IMR-90 (cell line): ENCODE measurements at regions not wholly inside any gene's neighbourhood (a gene's known extent, or its start where the extent isn't known, plus 50 kb on each side); places are given as distances from the start of the nearest gene placed in this dataset.

ENCODE experiments used
- ATAC-seq: fragments of 200-7000 bp; cut with Tn5 transposase; 2 replicates; pipeline ENCODE4 v1.9.1; 2020; ENCODE audit warnings: low read depth, mild to moderate bottlenecking, moderate library complexity
- BruUV-seq: library from RNA; stranded (reverse); fragments of 400-500 nt; replicated peaks from 2 replicates; lab custom pipeline; 2021; lab: Mats Ljungman, UMichigan
- CTCF ChIA-PET: fragments of 300-600 bp; formaldehyde crosslinking; extraction: SDS; loops from one replicate; lab custom pipeline; 2021; ENCODE audit warnings: antibody characterized with exemption; lab: Yijun Ruan, JAX
- POLR2A ChIA-PET: fragments of 300-600 bp; sonication (Branson Sonifier 250); formaldehyde crosslinking; loops from one replicate; lab custom pipeline; 2022; ENCODE audit warnings: antibody characterized with exemption; ENCODE audit not compliant: unreplicated experiment; lab: Charles Lee
- DNase-seq: peaks from one replicate; pipeline ENCODE4 v3.0.0; 2013
- H2AFZ ChIP-seq: replicated peaks from 2 replicates; pipeline ENCODE3; 2013; ENCODE audit warnings: low read length, mild to moderate bottlenecking; ENCODE audit not compliant: poor library complexity
- H2AK5ac ChIP-seq: 2 replicates; pipeline ENCODE4 v1.6.1; 2013; ENCODE audit warnings: low read depth, low read length, inconsistent platforms
- H2AK9ac ChIP-seq: replicated peaks from 2 replicates; pipeline ENCODE3; 2013; ENCODE audit warnings: mild to moderate bottlenecking, low read depth, low read length, moderate library complexity; ENCODE audit not compliant: poor library complexity
- H2BK120ac ChIP-seq: 2 replicates; pipeline ENCODE4 v1.6.1; 2013; ENCODE audit warnings: low read depth, low read length, inconsistent platforms
- H2BK15ac ChIP-seq: 3 replicates; pipeline ENCODE4 v1.6.1; 2013; ENCODE audit warnings: low read depth, low read length, inconsistent platforms
- H2BK20ac ChIP-seq: 2 replicates; pipeline ENCODE4 v1.6.1; 2013; ENCODE audit warnings: low read depth, mild to moderate bottlenecking, inconsistent platforms, low read length, moderate library complexity
- H2BK5ac ChIP-seq: 2 replicates; pipeline ENCODE4 v1.6.1; 2013; ENCODE audit warnings: mild to moderate bottlenecking, low read depth, low read length, inconsistent platforms; ENCODE audit not compliant: poor library complexity, severe bottlenecking
- H3K14ac ChIP-seq: replicated peaks from 2 replicates; pipeline ENCODE4 v1.6.1; 2013; ENCODE audit warnings: low read depth, low read length, inconsistent platforms
- H3K18ac ChIP-seq: 2 replicates; pipeline ENCODE4 v1.6.1; 2013; ENCODE audit warnings: low read depth, low read length, control low read depth
- H3K23ac ChIP-seq: 2 replicates; pipeline ENCODE4 v1.6.1; 2013; ENCODE audit warnings: low read depth, low read length, inconsistent platforms
- H3K27ac ChIP-seq: 2 replicates; pipeline ENCODE4 v1.5.1; 2013; ENCODE audit warnings: mild to moderate bottlenecking, control low read depth, low read length; ENCODE audit not compliant: insufficient read depth
- H3K27me3 ChIP-seq: 2 replicates; pipeline ENCODE4 v1.6.1; 2013; ENCODE audit warnings: low read length; ENCODE audit not compliant: control insufficient read depth, insufficient read depth
- H3K36me3 ChIP-seq: 2 replicates; pipeline ENCODE4 v1.6.1; 2013; ENCODE audit warnings: low read length, mixed read lengths; ENCODE audit not compliant: control insufficient read depth, insufficient read depth
- H3K4ac ChIP-seq: 2 replicates; pipeline ENCODE4 v1.6.1; 2013; ENCODE audit warnings: low read depth, low read length, inconsistent platforms
- H3K4me1 ChIP-seq: 2 replicates; pipeline ENCODE4 v1.6.1; 2013; ENCODE audit warnings: low read length, mixed read lengths; ENCODE audit not compliant: control insufficient read depth, insufficient read depth
- H3K4me2 ChIP-seq: 2 replicates; pipeline ENCODE4 v1.6.1; 2013; ENCODE audit warnings: low read depth, mild to moderate bottlenecking, control low read depth, low read length, moderate library complexity
- H3K4me3 ChIP-seq: 2 replicates; pipeline ENCODE4 v1.5.1; 2013; ENCODE audit warnings: low read depth, mild to moderate bottlenecking, control low read depth, low read length, moderate library complexity; ENCODE audit not compliant: insufficient read depth
- H3K56ac ChIP-seq: 2 replicates; pipeline ENCODE4 v1.6.1; 2013; ENCODE audit warnings: low read length, inconsistent platforms; ENCODE audit not compliant: insufficient read depth; ENCODE audit errors: extremely low read depth
- H3K79me1 ChIP-seq, 2 experiments: 2 replicates each; pipeline ENCODE4 v1.6.1; 2013; ENCODE audit warnings: low read length in 2 of 2, inconsistent platforms in 1 of 2, low read depth in 1 of 2
- H3K9ac ChIP-seq: 2 replicates; pipeline ENCODE4 v1.6.1; 2013; ENCODE audit warnings: low read depth, low read length, control low read depth
- H3K9me1 ChIP-seq: 2 replicates; pipeline ENCODE4 v1.6.1; 2013; ENCODE audit warnings: low read length, inconsistent platforms; ENCODE audit not compliant: insufficient read depth
- H3K9me3 ChIP-seq: 2 replicates; pipeline ENCODE4 v1.6.1; 2013; ENCODE audit warnings: low read length; ENCODE audit not compliant: control insufficient read depth, insufficient read depth
- H4K20me1 ChIP-seq: 2 replicates; pipeline ENCODE4 v1.6.1; 2013; ENCODE audit warnings: low read length, inconsistent platforms; ENCODE audit not compliant: insufficient read depth
- H4K5ac ChIP-seq: 2 replicates; pipeline ENCODE4 v1.6.1; 2013; ENCODE audit warnings: mild to moderate bottlenecking, low read depth, low read length, control low read depth
- H4K8ac ChIP-seq, 2 experiments: 2 replicates each; pipeline ENCODE4 v1.6.1; 2013; ENCODE audit warnings: low read depth in 2 of 2, low read length in 2 of 2, control low read depth in 1 of 2, inconsistent platforms in 1 of 2
- H4K91ac ChIP-seq: 2 replicates; pipeline ENCODE4 v1.6.1; 2013; ENCODE audit warnings: low read depth, low read length, inconsistent platforms; ENCODE audit not compliant: insufficient read depth
- MAFK ChIP-seq: IDR thresholded peaks from 2 replicates; pipeline ENCODE4 v1.6.1; 2012; ENCODE audit warnings: low read depth, low read length, improper control_type of control experiment
- RAD21 ChIP-seq: IDR thresholded peaks from 2 replicates; pipeline ENCODE4 v1.6.1; 2012; ENCODE audit warnings: low read length, improper control_type of control experiment
- WGBS, 2 experiments: methylation state at CpG; one replicate each; pipeline versions ENCODE4 v1.1.5 to v1.1.7; 2013; ENCODE audit warnings: missing lambda C conversion rate in 2 of 2; ENCODE audit not compliant: insufficient read length in 1 of 2; ENCODE audit errors: extremely low coverage in 2 of 2; 5-methylcytosine and 5-hydroxymethylcytosine counted together
- dilution Hi-C: fragments of 300-500 bp; cut with HindIII; formaldehyde crosslinking; loops from one replicate; pipeline ENCODE4 v1.14.3; 2018; ENCODE audit warnings: low sequenced_read_pairs; ENCODE audit not compliant: unreplicated experiment
- in situ Hi-C: fragments of 300-500 bp; cut with MboI; formaldehyde crosslinking; loops from 3 replicates; pipeline ENCODE4 v1.14.3; 2019; ENCODE audit warnings: low sequenced_read_pairs, inconsistent platforms, mixed read lengths
- intact Hi-C: fragments of 100-400 bp; cut with micrococcal nuclease; formaldehyde crosslinking; loops from 2 replicates; pipeline ENCODE4 v1.10.0; 2022

DNA sequence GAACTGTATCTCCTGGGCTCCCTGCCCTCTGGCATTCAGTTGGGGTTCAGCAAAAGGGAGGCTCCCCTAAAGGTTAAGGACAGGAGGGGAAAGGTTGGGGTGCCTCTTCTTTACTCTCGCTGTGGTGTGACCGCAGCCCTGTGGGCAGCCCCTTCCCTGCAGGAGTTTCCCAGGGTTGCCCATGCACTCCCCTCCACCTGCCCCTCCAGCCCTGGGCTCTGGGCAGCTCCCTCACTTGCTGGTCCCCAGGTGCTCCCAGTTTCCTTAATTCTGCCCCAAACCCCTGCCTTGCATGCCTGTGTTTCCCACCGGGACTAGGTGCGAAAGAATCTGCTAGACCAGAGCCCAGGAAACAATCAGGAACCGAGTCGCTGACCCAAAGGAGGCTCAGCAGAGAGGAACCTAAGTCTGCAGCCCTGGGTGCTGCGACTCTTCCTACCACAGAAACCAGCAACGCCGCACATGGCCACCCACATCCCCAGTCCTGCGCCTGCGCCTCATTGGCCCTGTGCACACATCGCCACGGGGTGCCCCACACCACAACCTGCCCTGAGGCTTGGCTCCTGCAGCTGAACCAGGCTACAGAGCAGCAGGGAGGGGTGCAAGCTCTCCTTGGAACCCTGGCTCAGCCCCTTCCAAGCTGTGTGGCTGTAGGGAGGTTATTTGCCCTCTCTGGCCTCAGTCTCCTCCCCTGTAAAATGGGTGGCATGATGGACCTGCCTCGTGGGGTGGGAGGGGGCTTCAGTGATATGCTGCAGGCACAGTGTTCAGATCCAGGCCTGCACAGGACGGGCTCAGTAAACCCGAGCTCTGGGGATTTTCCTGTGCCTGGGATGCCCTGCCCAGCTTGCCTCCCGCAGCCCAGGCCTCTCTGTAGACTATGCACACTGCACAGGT lies 487.6 kb downstream of the PREX1 start:
- Histone ChIP-seq H3K9ac (no peak overlapping the region), H4K8ac (no peak overlapping the region), H3K4me2 (no peak overlapping the region), H3K36me3 (no peaks in the 10 kb centered on the region), H3K9me3 (no peaks in the 10 kb centered on the region), H2BK120ac (no peak overlapping the region), H4K5ac (no peak overlapping the region), H2AFZ (no peak overlapping the region), H2BK15ac (no peak overlapping the region), H2BK5ac (no peak overlapping the region), H3K56ac (no peak overlapping the region), H2BK20ac (no peak overlapping the region), H2AK5ac (no peak overlapping the region), H3K23ac (no peak overlapping the region), H4K20me1 (no peaks in the 10 kb centered on the region), H3K27me3 (peaks cover 29% of the 10 kb centered on the region), H3K14ac (no peak overlapping the region), H3K79me1 (no peaks in the 10 kb centered on the region), H2AK9ac (no peak overlapping the region), H3K27ac (no peak overlapping the region), H3K4me1 (peaks cover 2% of the 10 kb centered on the region; the same call in 1 of the 2 replicates), H3K9me1 (no peaks in the 10 kb centered on the region), H3K4ac (no peak overlapping the region), H4K91ac (no peak overlapping the region), H3K4me3 (no peak overlapping the region), H3K18ac (no peak overlapping the region)
- in situ Hi-C loops, result no loop called here
- dilution Hi-C loops, result no loop called here
- WGBS, 2 experiments, result 77% methylated on average over 4 of the region's 17 CpGs; no CpG with 5 or more reads in 1 of the 2 experiments
- TF ChIP-seq RAD21 (no peak), MAFK (no peak)
- ChIA-PET POLR2A (no interaction called here), CTCF (no interaction called here)
- no TSS peak for BruUV-seq
- DNase-seq, result no peak
- intact Hi-C loops, result no loop called here
- ATAC-seq, result no peak
